Skin epidermis (tissue), 12 donors: ENCODE measurements at regions not wholly inside any gene's neighbourhood (a gene's known extent, or its start where the extent isn't known, plus 50 kb on each side); places are given as distances from the start of the nearest gene placed in this dataset.
"Not testable (repeated sequence)": the region's sequence is repeated elsewhere in the genome, so short reads cannot be mapped to it uniquely, and the experiment has no call there.

Experiments used
- H3K27ac ChIP-seq, 21 experiments: fragments of 200-600 bp; sonication (generic) in 11 of 21; one replicate each; pipeline ENCODE4 v1.5.0; 2020; ENCODE audit warnings: mild to moderate bottlenecking in 3 of 21, inconsistent platforms in 2 of 21, moderate library complexity in 2 of 21
- H3K4me3 ChIP-seq, 7 experiments: fragments of 200-600 bp; sonication (generic) in 2 of 7; one replicate each; pipeline ENCODE4 v1.5.0; 2020; ENCODE audit warnings: inconsistent platforms in 2 of 7, mild to moderate bottlenecking in 2 of 7, moderate library complexity in 1 of 7

- no peak overlapping the region for H3K27ac ChIP-seq
- H3K4me3 ChIP-seq, result no peak overlapping the region
Measured at GRCh38 chr5:136754216-136754615, 388.9 kb upstream of the TRPC7 start.

- H3K4me3 ChIP-seq, result no peak overlapping the region
Measured at GRCh38 chr5:136750224-136750862, 385.0 kb upstream of the TRPC7 start.

GRCh38 chr5:136749016-136749415 lies 383.7 kb upstream of the TRPC7 start:
- H3K4me3 ChIP-seq, result no peak overlapping the region
- no peak overlapping the region for H3K27ac ChIP-seq

More at GRCh38 chr5:136750224-136750862, 385.0 kb upstream of the TRPC7 start:
- H3K27ac ChIP-seq, result no peak overlapping the region

GRCh38 chr5:136743052-136743451 lies 377.7 kb upstream of the TRPC7 start:
- H3K4me3 ChIP-seq, result no peak overlapping the region

GRCh38 chr5:136740228-136740627 lies 374.9 kb upstream of the TRPC7 start:
- Histone ChIP-seq H3K4me3 (no peak overlapping the region), H3K27ac (no peak overlapping the region)

More at GRCh38 chr5:136743052-136743451, 377.7 kb upstream of the TRPC7 start:
- no peak overlapping the region for H3K27ac ChIP-seq

GRCh38 chr5:136739271-136739670 lies 373.9 kb upstream of the TRPC7 start:
- not testable (repeated sequence) for H3K4me3 ChIP-seq

GRCh38 chr5:136738829-136739228 lies 373.5 kb upstream of the TRPC7 start:
- Histone ChIP-seq H3K4me3 (no peak overlapping the region), H3K27ac (no peak overlapping the region)

More at GRCh38 chr5:136739271-136739670, 373.9 kb upstream of the TRPC7 start:
- H3K27ac ChIP-seq, result not testable (repeated sequence)

GRCh38 chr5:136736021-136736420 lies 370.7 kb upstream of the TRPC7 start:
- Histone ChIP-seq H3K27ac (no peak overlapping the region), H3K4me3 (no peak overlapping the region)

GRCh38 chr5:136735611-136736010 lies 370.3 kb upstream of the TRPC7 start:
- not testable (repeated sequence) for H3K27ac ChIP-seq, H3K4me3 ChIP-seq

GRCh38 chr5:136734628-136735027 lies 369.3 kb upstream of the TRPC7 start:
- Histone ChIP-seq H3K4me3 (no peak overlapping the region), H3K27ac (no peak overlapping the region)

- Histone ChIP-seq H3K4me3 (no peak overlapping the region), H3K27ac (no peak overlapping the region)
Measured at GRCh38 chr5:136732751-136733150, 367.4 kb upstream of the TRPC7 start.

GRCh38 chr5:136731241-136731900 lies 366.0 kb upstream of the TRPC7 start:
- H3K4me3 ChIP-seq, result no peak overlapping the region
- no peak overlapping the region for H3K27ac ChIP-seq

- H3K27ac ChIP-seq, result no peak overlapping the region
- H3K4me3 ChIP-seq, result no peak overlapping the region
Measured at GRCh38 chr5:136730426-136730825, 365.1 kb upstream of the TRPC7 start.

GRCh38 chr5:136729901-136730355 lies 364.6 kb upstream of the TRPC7 start:
- Histone ChIP-seq H3K4me3 (no peak overlapping the region), H3K27ac (no peak overlapping the region)

GRCh38 chr5:136726506-136726905 lies 361.2 kb upstream of the TRPC7 start:
- Histone ChIP-seq H3K27ac (no peak overlapping the region), H3K4me3 (no peak overlapping the region)

GRCh38 chr5:136724161-136724560 lies 358.8 kb upstream of the TRPC7 start:
- Histone ChIP-seq H3K27ac (no peak overlapping the region), H3K4me3 (no peak overlapping the region)

- no peak overlapping the region for H3K27ac ChIP-seq
Measured at GRCh38 chr5:136722581-136722980, 357.2 kb upstream of the TRPC7 start.

GRCh38 chr5:136722086-136722485 lies 356.7 kb upstream of the TRPC7 start:
- Histone ChIP-seq H3K4me3 (no peak overlapping the region), H3K27ac (no peak overlapping the region)

More at GRCh38 chr5:136722581-136722980, 357.2 kb upstream of the TRPC7 start:
- no peak overlapping the region for H3K4me3 ChIP-seq

- no peak overlapping the region for H3K4me3 ChIP-seq
Measured at GRCh38 chr5:136720674-136721073, 355.3 kb upstream of the TRPC7 start.

GRCh38 chr5:136717917-136718316 lies 352.6 kb upstream of the TRPC7 start:
- Histone ChIP-seq H3K4me3 (no peak overlapping the region), H3K27ac (no peak overlapping the region)

More at GRCh38 chr5:136720674-136721073, 355.3 kb upstream of the TRPC7 start:
- no peak overlapping the region for H3K27ac ChIP-seq

- no peak overlapping the region for H3K27ac ChIP-seq
- no peak overlapping the region for H3K4me3 ChIP-seq
Measured at GRCh38 chr5:136714286-136714685, 348.9 kb upstream of the TRPC7 start.
